DND-41 (cell line): ENCODE measurements at regions not wholly inside any gene's neighbourhood (a gene's known extent, or its start where the extent isn't known, plus 50 kb on each side); places are given as distances from the start of the nearest gene placed in this dataset.
"Not testable (repeated sequence)": the region's sequence is repeated elsewhere in the genome, so short reads cannot be mapped to it uniquely, and the experiment has no call there.

Source experiments
- ATAC-seq: fragments of 200-7000 bp; cut with Tn5 transposase; 3 replicates; pipeline ENCODE4 v1.9.1; 2021; ENCODE audit warnings: low read depth; ENCODE audit not compliant: insufficient read depth
- DNase-seq: peaks from one replicate; pipeline ENCODE4 v3.0.0-alpha.2; 2020
- H2AFZ ChIP-seq: 2 replicates; pipeline ENCODE4 v1.6.0; 2012; ENCODE audit warnings: low read depth, low read length
- H3K27ac ChIP-seq: 2 replicates; pipeline ENCODE4 v1.5.1; 2012; ENCODE audit warnings: low read length, inconsistent platforms
- H3K27me3 ChIP-seq: fragments of 200-600 bp; sonication (generic); 2 replicates; pipeline ENCODE4 v1.6.0; 2012; ENCODE audit warnings: low read length, mild to moderate bottlenecking, inconsistent platforms; ENCODE audit not compliant: insufficient read depth, poor library complexity
- H3K36me3 ChIP-seq: 2 replicates; pipeline ENCODE4 v1.5.1; 2012; ENCODE audit warnings: low read length, inconsistent platforms; ENCODE audit not compliant: insufficient read depth
- H3K4me1 ChIP-seq: 2 replicates; pipeline ENCODE4 v1.5.1; 2012; ENCODE audit warnings: mild to moderate bottlenecking, low read length; ENCODE audit not compliant: insufficient read depth
- H3K4me2 ChIP-seq: 2 replicates; pipeline ENCODE4 v1.6.0; 2012; ENCODE audit warnings: mild to moderate bottlenecking, moderate library complexity, low read length, inconsistent platforms; ENCODE audit not compliant: insufficient read depth
- H3K4me3 ChIP-seq, 2 experiments: fragments of 200-600 bp in 1 of 2; shearing (Covaris generic) in 1 of 2; 2 replicates each; pipeline ENCODE4 v1.5.1; 2012 to 2016; ENCODE audit warnings: inconsistent platforms in 2 of 2, low read length in 2 of 2, mild to moderate bottlenecking in 2 of 2, low read depth in 1 of 2, moderate library complexity in 1 of 2
- H3K79me2 ChIP-seq: 2 replicates; pipeline ENCODE4 v1.6.0; 2012; ENCODE audit warnings: low read length, inconsistent platforms; ENCODE audit not compliant: insufficient read depth
- H3K9ac ChIP-seq: 2 replicates; pipeline ENCODE4 v1.6.0; 2012; ENCODE audit warnings: low read depth, mild to moderate bottlenecking, inconsistent platforms, low read length, moderate library complexity
- H3K9me3 ChIP-seq: 2 replicates; pipeline ENCODE4 v1.5.1; 2012; ENCODE audit warnings: low read length, moderate library complexity, mild to moderate bottlenecking, inconsistent platforms; ENCODE audit not compliant: insufficient read depth, severe bottlenecking
- H4K20me1 ChIP-seq: 2 replicates; pipeline ENCODE4 v1.6.0; 2012; ENCODE audit warnings: low read length; ENCODE audit not compliant: insufficient read depth
- CTCF ChIP-seq: IDR thresholded peaks from 2 replicates; pipeline ENCODE4 v1.5.1; 2012; ENCODE audit warnings: borderline replicate concordance, low read length, moderate library complexity, mild to moderate bottlenecking; ENCODE audit not compliant: poor library complexity, severe bottlenecking; ENCODE audit errors: extremely low read depth
- EZH2 ChIP-seq: IDR thresholded peaks from 3 replicates; pipeline ENCODE4 v1.6.1; 2012; ENCODE audit warnings: borderline replicate concordance, low read depth, mild to moderate bottlenecking, moderate library complexity, low read length, inconsistent platforms; ENCODE audit not compliant: severe bottlenecking

- Histone ChIP-seq H3K9ac (no peak overlapping the region), H3K27me3 (peaks cover 3% of the 10 kb centered on the region), H3K27ac (no peak overlapping the region), H3K9me3 (no peaks in the 10 kb centered on the region), H3K4me3 (no peak overlapping the region), H3K4me2 (no peak overlapping the region), H3K79me2 (no peaks in the 10 kb centered on the region), H2AFZ (no peak overlapping the region), H4K20me1 (no peaks in the 10 kb centered on the region), H3K36me3 (no peaks in the 10 kb centered on the region), H3K4me1 (no peaks in the 10 kb centered on the region)
- no peak for TF ChIP-seq CTCF
- TF ChIP-seq EZH2: no peak
- no peak for ATAC-seq
- DNase-seq: no peak
These were observed 390.7 kb downstream of the CCSER2 start for GRCh38 chr10:84718877-84719616.

GRCh38 chr10:84719687-84720086 lies 391.3 kb downstream of the CCSER2 start:
- Histone ChIP-seq H3K27me3 (peaks cover 3% of the 10 kb centered on the region), H2AFZ (no peak overlapping the region), H3K36me3 (no peaks in the 10 kb centered on the region), H3K79me2 (no peaks in the 10 kb centered on the region), H3K4me1 (no peaks in the 10 kb centered on the region), H3K4me2 (no peak overlapping the region), H3K27ac (no peak overlapping the region), H3K9ac (no peak overlapping the region), H3K9me3 (no peaks in the 10 kb centered on the region), H3K4me3 (no peak overlapping the region), H4K20me1 (no peaks in the 10 kb centered on the region)
- ATAC-seq (no peak), DNase-seq (no peak)
- no peak for TF ChIP-seq EZH2
- TF ChIP-seq CTCF: no peak

GRCh38 chr10:84727398-84727797 lies 399.0 kb downstream of the CCSER2 start:
- no peaks in the 10 kb centered on the region for H3K9me3 ChIP-seq
- no peaks in the 10 kb centered on the region for H4K20me1 ChIP-seq
- H3K4me3 ChIP-seq: no peak overlapping the region
- H3K79me2 ChIP-seq: no peaks in the 10 kb centered on the region
- DNase-seq (no peak), ATAC-seq (no peak)
- peaks cover 3% of the 10 kb centered on the region for H3K27me3 ChIP-seq
- no peak overlapping the region for H2AFZ ChIP-seq
- TF ChIP-seq EZH2: no peak
- TF ChIP-seq CTCF: no peak
- H3K9ac ChIP-seq: no peak overlapping the region
- no peak overlapping the region for H3K27ac ChIP-seq
- H3K4me2 ChIP-seq: no peak overlapping the region
- H3K4me1 ChIP-seq: no peaks in the 10 kb centered on the region
- no peaks in the 10 kb centered on the region for H3K36me3 ChIP-seq

GRCh38 chr10:84739126-84739525 lies 410.7 kb downstream of the CCSER2 start:
- not testable (repeated sequence) for H3K4me2 ChIP-seq, H2AFZ ChIP-seq, H3K4me3 ChIP-seq, H3K36me3 ChIP-seq, H3K4me1 ChIP-seq, ATAC-seq, DNase-seq, H3K27me3 ChIP-seq, H3K27ac ChIP-seq, H3K9ac ChIP-seq, H3K9me3 ChIP-seq, H4K20me1 ChIP-seq, H3K79me2 ChIP-seq
